HG03378 (cell line): ENCODE measurements at regions not wholly inside any gene's neighbourhood (a gene's known extent, or its start where the extent isn't known, plus 50 kb on each side); places are given as distances from the start of the nearest gene placed in this dataset.
A peak's percentile ranks its signal among the peaks of the same experiment; 100 is the strongest.

Experiments used
- ATAC-seq: cut with Tn5 transposase; IDR thresholded peaks from one replicate; pipeline ENCODE4 v1.9.1; 2021; ENCODE audit warnings: mild to moderate bottlenecking, moderate library complexity; ENCODE audit not compliant: unreplicated experiment

GRCh38 chr10:10351451-10351850 lies 666.2 kb upstream of the CELF2 start:
- ATAC-seq: no peak

GRCh38 chr10:10353326-10353868 lies 664.3 kb upstream of the CELF2 start:
- ATAC-seq: no peak

- ATAC-seq: no peak
Measured at GRCh38 chr10:10359263-10359662, 658.4 kb upstream of the CELF2 start.

- no peak for ATAC-seq
Measured at GRCh38 chr10:10361301-10361885, 656.3 kb upstream of the CELF2 start.

GRCh38 chr10:10362800-10363199 lies 654.9 kb upstream of the CELF2 start:
- ATAC-seq: no peak

- no peak for ATAC-seq
Measured at GRCh38 chr10:10363217-10363616, 654.5 kb upstream of the CELF2 start.

GRCh38 chr10:10364902-10365301 lies 652.8 kb upstream of the CELF2 start:
- ATAC-seq: no peak

GRCh38 chr10:10365676-10366075 lies 652.0 kb upstream of the CELF2 start:
- no peak for ATAC-seq

GRCh38 chr10:10366836-10367235 lies 650.8 kb upstream of the CELF2 start:
- ATAC-seq: no peak

- no peak for ATAC-seq
Measured at GRCh38 chr10:10367264-10367663, 650.4 kb upstream of the CELF2 start.

- no peak for ATAC-seq
Measured at GRCh38 chr10:10368951-10369576, 648.6 kb upstream of the CELF2 start.

GRCh38 chr10:10385831-10386230 lies 631.8 kb upstream of the CELF2 start:
- ATAC-seq: no peak

- no peak for ATAC-seq
Measured at GRCh38 chr10:10389182-10389581, 628.5 kb upstream of the CELF2 start.

GRCh38 chr10:10392511-10392910 lies 625.2 kb upstream of the CELF2 start:
- ATAC-seq: no peak

GRCh38 chr10:10394933-10395658 lies 622.6 kb upstream of the CELF2 start:
- no peak for ATAC-seq

GRCh38 chr10:10396601-10397000 lies 621.1 kb upstream of the CELF2 start:
- no peak for ATAC-seq

GRCh38 chr10:10397906-10398305 lies 619.8 kb upstream of the CELF2 start:
- ATAC-seq: no peak

- no peak for ATAC-seq
Measured at GRCh38 chr10:10403762-10404161, 613.9 kb upstream of the CELF2 start.

GRCh38 chr10:10417671-10418070 lies 600.0 kb upstream of the CELF2 start:
- ATAC-seq: no peak

GRCh38 chr10:10418387-10418786 lies 599.3 kb upstream of the CELF2 start:
- peak; percentile 99 for ATAC-seq

GRCh38 chr10:10421071-10421470 lies 596.6 kb upstream of the CELF2 start:
- no peak for ATAC-seq
